ENCODE measurements at regions not wholly inside any gene's neighbourhood (a gene's known extent, or its start where the extent isn't known, plus 50 kb on each side); places are given as distances from the start of the nearest gene placed in this dataset.

- DNase-seq: no peak
- no peaks in the 10 kb centered on the region for H3K27me3 ChIP-seq (replicated peaks; ENCODE audit: control insufficient read depth, insufficient read depth, low read length, poor library complexity, severe bottlenecking)
- H3K27ac ChIP-seq (ENCODE audit: insufficient read depth, low read length, poor library complexity, severe bottlenecking): no peak overlapping the region
- H3K4me1 ChIP-seq (ENCODE audit: control insufficient read depth, insufficient read depth, low read length, poor library complexity, severe bottlenecking): no peaks in the 10 kb centered on the region
- no peak overlapping the region for H3K4me3 ChIP-seq (ENCODE audit: insufficient read depth, low read depth, low read length, poor library complexity, severe bottlenecking)
- H3K9me3 ChIP-seq (ENCODE audit: control insufficient read depth, low read length): no peaks in the 10 kb centered on the region
- H3K36me3 ChIP-seq (ENCODE audit: control insufficient read depth, insufficient read depth, low read length): no peaks in the 10 kb centered on the region
These were observed 223.0 kb downstream of the TSHZ3 start for GRCh38 chr19:31126236-31126635.

- Histone ChIP-seq H3K36me3 (ENCODE audit: control insufficient read depth, insufficient read depth, low read length) (no peaks in the 10 kb centered on the region), H3K27me3 (replicated peaks; ENCODE audit: control insufficient read depth, insufficient read depth, low read length, poor library complexity, severe bottlenecking) (no peaks in the 10 kb centered on the region), H3K9me3 (ENCODE audit: control insufficient read depth, low read length) (no peaks in the 10 kb centered on the region), H3K4me3 (ENCODE audit: insufficient read depth, low read depth, low read length, poor library complexity, severe bottlenecking) (no peak overlapping the region), H3K27ac (ENCODE audit: insufficient read depth, low read length, poor library complexity, severe bottlenecking) (no peak overlapping the region), H3K4me1 (ENCODE audit: control insufficient read depth, insufficient read depth, low read length, poor library complexity, severe bottlenecking) (no peaks in the 10 kb centered on the region)
- DNase-seq: no peak
These were observed 224.2 kb downstream of the TSHZ3 start for GRCh38 chr19:31125071-31125470.

GRCh38 chr19:31121501-31121900, 227.7 kb downstream of the TSHZ3 start:
- Histone ChIP-seq H3K27me3 (replicated peaks; ENCODE audit: control insufficient read depth, insufficient read depth, low read length, poor library complexity, severe bottlenecking) (no peaks in the 10 kb centered on the region), H3K4me1 (ENCODE audit: control insufficient read depth, insufficient read depth, low read length, poor library complexity, severe bottlenecking) (no peaks in the 10 kb centered on the region), H3K36me3 (ENCODE audit: control insufficient read depth, insufficient read depth, low read length) (no peaks in the 10 kb centered on the region), H3K27ac (ENCODE audit: insufficient read depth, low read length, poor library complexity, severe bottlenecking) (no peak overlapping the region), H3K9me3 (ENCODE audit: control insufficient read depth, low read length) (no peaks in the 10 kb centered on the region), H3K4me3 (ENCODE audit: insufficient read depth, low read depth, low read length, poor library complexity, severe bottlenecking) (no peak overlapping the region)
- DNase-seq: no peak

GRCh38 chr19:31120952-31121351, 228.3 kb downstream of the TSHZ3 start:
- no peak overlapping the region for H3K27ac ChIP-seq (ENCODE audit: insufficient read depth, low read length, poor library complexity, severe bottlenecking)
- no peaks in the 10 kb centered on the region for H3K27me3 ChIP-seq (replicated peaks; ENCODE audit: control insufficient read depth, insufficient read depth, low read length, poor library complexity, severe bottlenecking)
- no peaks in the 10 kb centered on the region for H3K9me3 ChIP-seq (ENCODE audit: control insufficient read depth, low read length)
- no peak for DNase-seq
- no peak overlapping the region for H3K4me3 ChIP-seq (ENCODE audit: insufficient read depth, low read depth, low read length, poor library complexity, severe bottlenecking)
- H3K4me1 ChIP-seq (ENCODE audit: control insufficient read depth, insufficient read depth, low read length, poor library complexity, severe bottlenecking): no peaks in the 10 kb centered on the region
- H3K36me3 ChIP-seq (ENCODE audit: control insufficient read depth, insufficient read depth, low read length): no peaks in the 10 kb centered on the region

- Histone ChIP-seq H3K9me3 (ENCODE audit: control insufficient read depth, low read length) (no peaks in the 10 kb centered on the region), H3K4me1 (ENCODE audit: control insufficient read depth, insufficient read depth, low read length, poor library complexity, severe bottlenecking) (no peaks in the 10 kb centered on the region), H3K27me3 (replicated peaks; ENCODE audit: control insufficient read depth, insufficient read depth, low read length, poor library complexity, severe bottlenecking) (no peaks in the 10 kb centered on the region), H3K27ac (ENCODE audit: insufficient read depth, low read length, poor library complexity, severe bottlenecking) (no peak overlapping the region), H3K36me3 (ENCODE audit: control insufficient read depth, insufficient read depth, low read length) (no peaks in the 10 kb centered on the region), H3K4me3 (ENCODE audit: insufficient read depth, low read depth, low read length, poor library complexity, severe bottlenecking) (no peak overlapping the region)
- DNase-seq: no peak
These were observed 229.1 kb downstream of the TSHZ3 start for GRCh38 chr19:31119951-31120690.

GRCh38 chr19:31118986-31119385, 230.2 kb downstream of the TSHZ3 start:
- H3K4me1 ChIP-seq (ENCODE audit: control insufficient read depth, insufficient read depth, low read length, poor library complexity, severe bottlenecking): no peaks in the 10 kb centered on the region
- H3K9me3 ChIP-seq (ENCODE audit: control insufficient read depth, low read length): no peaks in the 10 kb centered on the region
- DNase-seq: no peak
- H3K36me3 ChIP-seq (ENCODE audit: control insufficient read depth, insufficient read depth, low read length): no peaks in the 10 kb centered on the region
- no peaks in the 10 kb centered on the region for H3K27me3 ChIP-seq (replicated peaks; ENCODE audit: control insufficient read depth, insufficient read depth, low read length, poor library complexity, severe bottlenecking)
- H3K27ac ChIP-seq (ENCODE audit: insufficient read depth, low read length, poor library complexity, severe bottlenecking): no peak overlapping the region
- H3K4me3 ChIP-seq (ENCODE audit: insufficient read depth, low read depth, low read length, poor library complexity, severe bottlenecking): no peak overlapping the region

GRCh38 chr19:31118287-31118955, 230.8 kb downstream of the TSHZ3 start:
- Histone ChIP-seq H3K36me3 (ENCODE audit: control insufficient read depth, insufficient read depth, low read length) (no peaks in the 10 kb centered on the region), H3K4me1 (ENCODE audit: control insufficient read depth, insufficient read depth, low read length, poor library complexity, severe bottlenecking) (no peaks in the 10 kb centered on the region), H3K9me3 (ENCODE audit: control insufficient read depth, low read length) (no peaks in the 10 kb centered on the region), H3K27me3 (replicated peaks; ENCODE audit: control insufficient read depth, insufficient read depth, low read length, poor library complexity, severe bottlenecking) (no peaks in the 10 kb centered on the region), H3K4me3 (ENCODE audit: insufficient read depth, low read depth, low read length, poor library complexity, severe bottlenecking) (no peak overlapping the region), H3K27ac (ENCODE audit: insufficient read depth, low read length, poor library complexity, severe bottlenecking) (no peak overlapping the region)
- no peak for DNase-seq

GRCh38 chr19:31114585-31114984, 234.7 kb downstream of the TSHZ3 start:
- Histone ChIP-seq H3K27ac (ENCODE audit: insufficient read depth, low read length, poor library complexity, severe bottlenecking) (no peak overlapping the region), H3K27me3 (replicated peaks; ENCODE audit: control insufficient read depth, insufficient read depth, low read length, poor library complexity, severe bottlenecking) (no peaks in the 10 kb centered on the region), H3K4me3 (ENCODE audit: insufficient read depth, low read depth, low read length, poor library complexity, severe bottlenecking) (no peak overlapping the region), H3K36me3 (ENCODE audit: control insufficient read depth, insufficient read depth, low read length) (no peaks in the 10 kb centered on the region), H3K9me3 (ENCODE audit: control insufficient read depth, low read length) (no peaks in the 10 kb centered on the region), H3K4me1 (ENCODE audit: control insufficient read depth, insufficient read depth, low read length, poor library complexity, severe bottlenecking) (no peaks in the 10 kb centered on the region)
- no peak for DNase-seq

- no peaks in the 10 kb centered on the region for H3K27me3 ChIP-seq (replicated peaks; ENCODE audit: control insufficient read depth, insufficient read depth, low read length, poor library complexity, severe bottlenecking)
- no peak overlapping the region for H3K4me3 ChIP-seq (ENCODE audit: insufficient read depth, low read depth, low read length, poor library complexity, severe bottlenecking)
- no peaks in the 10 kb centered on the region for H3K36me3 ChIP-seq (ENCODE audit: control insufficient read depth, insufficient read depth, low read length)
- H3K4me1 ChIP-seq (ENCODE audit: control insufficient read depth, insufficient read depth, low read length, poor library complexity, severe bottlenecking): no peaks in the 10 kb centered on the region
- no peak overlapping the region for H3K27ac ChIP-seq (ENCODE audit: insufficient read depth, low read length, poor library complexity, severe bottlenecking)
- DNase-seq: no peak
- H3K9me3 ChIP-seq (ENCODE audit: control insufficient read depth, low read length): no peaks in the 10 kb centered on the region
These were observed 235.9 kb downstream of the TSHZ3 start for GRCh38 chr19:31113293-31113692.

GRCh38 chr19:31112158-31112557, 237.1 kb downstream of the TSHZ3 start:
- Histone ChIP-seq H3K9me3 (ENCODE audit: control insufficient read depth, low read length) (no peaks in the 10 kb centered on the region), H3K4me1 (ENCODE audit: control insufficient read depth, insufficient read depth, low read length, poor library complexity, severe bottlenecking) (no peaks in the 10 kb centered on the region), H3K27me3 (replicated peaks; ENCODE audit: control insufficient read depth, insufficient read depth, low read length, poor library complexity, severe bottlenecking) (no peaks in the 10 kb centered on the region), H3K27ac (ENCODE audit: insufficient read depth, low read length, poor library complexity, severe bottlenecking) (no peak overlapping the region), H3K4me3 (ENCODE audit: insufficient read depth, low read depth, low read length, poor library complexity, severe bottlenecking) (no peak overlapping the region), H3K36me3 (ENCODE audit: control insufficient read depth, insufficient read depth, low read length) (no peaks in the 10 kb centered on the region)
- no peak for DNase-seq

Measured in effector memory CD4-positive, alpha-beta T cell (primary cell).